Body of pancreas (tissue), 4 donors: ENCODE measurements at regions not wholly inside any gene's neighbourhood (a gene's known extent, or its start where the extent isn't known, plus 50 kb on each side); places are given as distances from the start of the nearest gene placed in this dataset.

Experiments
- POLR2A ChIP-seq, 3 donors: fragments of 450-650 bp; IDR thresholded peaks; one replicate each; pipeline ENCODE4 v1.6.1; 2016; ENCODE audit warnings: antibody characterized with exemption in 3 of 3, mild to moderate bottlenecking in 2 of 3
- TF ChIP-seq, protein P1 (sequence below), 7 experiments: fragments of 450-650 bp in 4 of 7; fragments of 200-600 bp in 3 of 7; sonication (generic) in 3 of 7; IDR thresholded peaks; one replicate each; pipeline ENCODE4 v1.5.1; 2016 to 2019; ENCODE audit warnings: antibody characterized with exemption in 7 of 7

DNA sequence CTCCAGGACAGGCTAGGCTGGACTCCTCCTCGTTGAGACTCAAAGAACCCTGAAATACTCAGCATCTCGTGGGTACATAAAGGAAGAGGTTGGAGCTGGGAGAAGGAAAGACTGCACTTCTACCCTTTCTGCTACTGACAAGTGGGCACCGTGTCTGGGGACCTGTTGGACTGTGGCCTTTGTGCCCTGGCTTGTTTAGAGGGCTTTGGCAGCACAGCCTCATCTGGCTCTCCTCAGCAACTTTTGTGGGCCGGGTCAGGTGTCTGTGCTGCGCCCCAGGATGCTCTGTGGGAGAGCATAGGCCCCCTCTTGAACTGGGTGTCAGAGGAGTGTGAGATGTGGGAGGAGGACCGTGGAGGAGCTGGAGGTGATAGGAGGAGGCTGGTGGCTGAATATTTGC, 142.4 kb downstream of the FCRL5 start:
- no peak for TF ChIP-seq POLR2A (IDR thresholded peaks at IDR 0.05)
- TF ChIP-seq, protein P1, sequence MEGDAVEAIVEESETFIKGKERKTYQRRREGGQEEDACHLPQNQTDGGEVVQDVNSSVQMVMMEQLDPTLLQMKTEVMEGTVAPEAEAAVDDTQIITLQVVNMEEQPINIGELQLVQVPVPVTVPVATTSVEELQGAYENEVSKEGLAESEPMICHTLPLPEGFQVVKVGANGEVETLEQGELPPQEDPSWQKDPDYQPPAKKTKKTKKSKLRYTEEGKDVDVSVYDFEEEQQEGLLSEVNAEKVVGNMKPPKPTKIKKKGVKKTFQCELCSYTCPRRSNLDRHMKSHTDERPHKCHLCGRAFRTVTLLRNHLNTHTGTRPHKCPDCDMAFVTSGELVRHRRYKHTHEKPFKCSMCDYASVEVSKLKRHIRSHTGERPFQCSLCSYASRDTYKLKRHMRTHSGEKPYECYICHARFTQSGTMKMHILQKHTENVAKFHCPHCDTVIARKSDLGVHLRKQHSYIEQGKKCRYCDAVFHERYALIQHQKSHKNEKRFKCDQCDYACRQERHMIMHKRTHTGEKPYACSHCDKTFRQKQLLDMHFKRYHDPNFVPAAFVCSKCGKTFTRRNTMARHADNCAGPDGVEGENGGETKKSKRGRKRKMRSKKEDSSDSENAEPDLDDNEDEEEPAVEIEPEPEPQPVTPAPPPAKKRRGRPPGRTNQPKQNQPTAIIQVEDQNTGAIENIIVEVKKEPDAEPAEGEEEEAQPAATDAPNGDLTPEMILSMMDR (IDR thresholded peaks at IDR 0.05) = no peak
